Gastroesophageal sphincter (tissue), 3 donors: ENCODE measurements at regions not wholly inside any gene's neighbourhood (a gene's known extent, or its start where the extent isn't known, plus 50 kb on each side); places are given as distances from the start of the nearest gene placed in this dataset.

Experiments
- POLR2A ChIP-seq, 2 donors: fragments of 450-650 bp; IDR thresholded peaks; one replicate each; pipeline ENCODE4 v1.6.1; 2017; ENCODE audit warnings: antibody characterized with exemption in 2 of 2, mild to moderate bottlenecking in 2 of 2, moderate library complexity in 1 of 2
- TF ChIP-seq, protein P1 (sequence below), 4 experiments: fragments of 200-600 bp in 2 of 4; fragments of 450-650 bp in 2 of 4; sonication (generic) in 1 of 4; IDR thresholded peaks; one replicate each; pipeline ENCODE4 v1.5.1; 2017 to 2019; ENCODE audit warnings: antibody characterized with exemption in 4 of 4, mild to moderate bottlenecking in 2 of 4, moderate library complexity in 2 of 4

GRCh38 chr12:111220363-111220762 lies 148.5 kb downstream of the PHETA1 start:
- no peak for TF ChIP-seq POLR2A (IDR thresholded peaks at IDR 0.05)
- TF ChIP-seq, protein P1, sequence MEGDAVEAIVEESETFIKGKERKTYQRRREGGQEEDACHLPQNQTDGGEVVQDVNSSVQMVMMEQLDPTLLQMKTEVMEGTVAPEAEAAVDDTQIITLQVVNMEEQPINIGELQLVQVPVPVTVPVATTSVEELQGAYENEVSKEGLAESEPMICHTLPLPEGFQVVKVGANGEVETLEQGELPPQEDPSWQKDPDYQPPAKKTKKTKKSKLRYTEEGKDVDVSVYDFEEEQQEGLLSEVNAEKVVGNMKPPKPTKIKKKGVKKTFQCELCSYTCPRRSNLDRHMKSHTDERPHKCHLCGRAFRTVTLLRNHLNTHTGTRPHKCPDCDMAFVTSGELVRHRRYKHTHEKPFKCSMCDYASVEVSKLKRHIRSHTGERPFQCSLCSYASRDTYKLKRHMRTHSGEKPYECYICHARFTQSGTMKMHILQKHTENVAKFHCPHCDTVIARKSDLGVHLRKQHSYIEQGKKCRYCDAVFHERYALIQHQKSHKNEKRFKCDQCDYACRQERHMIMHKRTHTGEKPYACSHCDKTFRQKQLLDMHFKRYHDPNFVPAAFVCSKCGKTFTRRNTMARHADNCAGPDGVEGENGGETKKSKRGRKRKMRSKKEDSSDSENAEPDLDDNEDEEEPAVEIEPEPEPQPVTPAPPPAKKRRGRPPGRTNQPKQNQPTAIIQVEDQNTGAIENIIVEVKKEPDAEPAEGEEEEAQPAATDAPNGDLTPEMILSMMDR (IDR thresholded peaks at IDR 0.05), result no peak
